GM18870 (cell line): ENCODE measurements at regions not wholly inside any gene's neighbourhood (a gene's known extent, or its start where the extent isn't known, plus 50 kb on each side); places are given as distances from the start of the nearest gene placed in this dataset.

Experiments used
- ATAC-seq: cut with Tn5 transposase; IDR thresholded peaks from one replicate; pipeline ENCODE4 v1.9.1; 2021; ENCODE audit warnings: moderate library complexity; ENCODE audit not compliant: unreplicated experiment

DNA sequence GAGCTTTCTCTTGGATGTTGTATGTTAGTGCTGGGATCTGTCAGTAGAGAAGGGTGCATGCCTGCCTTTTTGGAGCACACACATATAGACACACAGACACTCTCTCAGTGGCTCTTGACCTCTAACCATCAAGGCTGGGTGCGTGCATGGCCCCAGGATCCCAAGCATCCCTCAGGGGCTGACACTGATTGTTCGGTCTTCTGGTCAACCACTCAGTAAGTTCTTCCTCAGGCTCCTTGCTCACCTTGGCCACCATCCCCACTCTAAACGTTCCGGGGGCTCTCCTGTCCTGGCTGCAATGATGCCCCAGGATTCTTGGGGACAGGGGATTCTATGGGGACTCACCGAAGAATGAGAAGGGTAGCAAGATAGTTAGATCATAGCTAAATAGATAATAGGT is 179.6 kb downstream of the SHOX start:
- ATAC-seq: no peak

DNA sequence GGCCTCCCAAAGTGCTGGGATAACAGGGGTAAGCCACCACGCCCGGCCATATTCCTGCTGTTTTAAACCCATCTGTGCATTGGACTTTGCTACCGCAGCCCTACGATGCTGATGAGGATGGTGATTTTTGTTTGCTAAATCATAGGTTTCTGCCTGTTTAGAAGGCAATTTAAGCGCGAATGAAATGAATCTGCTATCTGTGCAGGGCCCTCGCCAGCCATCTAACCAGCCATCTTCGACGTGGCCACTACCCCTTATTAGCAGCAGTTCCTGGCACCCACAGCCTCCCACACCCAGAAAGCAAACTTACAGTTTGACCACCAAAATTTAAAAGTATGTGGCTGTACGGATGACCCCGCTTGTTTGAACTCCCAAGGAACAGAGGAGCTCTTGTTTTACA is 178.5 kb downstream of the SHOX start:
- ATAC-seq: no peak

DNA sequence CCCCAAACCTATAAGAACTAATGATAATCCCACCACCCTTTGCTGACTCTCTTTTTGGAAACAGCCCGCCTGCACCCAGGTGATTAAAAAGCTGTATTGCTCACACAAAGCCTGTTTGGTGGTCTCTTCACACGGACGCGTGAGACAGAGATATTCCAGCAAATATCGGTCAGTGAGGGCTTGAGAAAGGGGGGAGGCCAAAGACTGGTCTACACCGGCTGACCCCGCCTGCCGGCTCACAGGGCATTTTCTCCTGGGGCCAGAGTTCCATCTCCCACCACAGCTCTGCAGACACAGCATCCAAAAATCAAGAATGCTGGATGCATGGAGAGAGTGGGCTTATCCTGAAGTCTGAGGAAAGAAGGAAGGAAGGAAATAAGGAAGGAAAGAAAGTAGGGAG is 176.0 kb downstream of the SHOX start:
- ATAC-seq: no peak

DNA sequence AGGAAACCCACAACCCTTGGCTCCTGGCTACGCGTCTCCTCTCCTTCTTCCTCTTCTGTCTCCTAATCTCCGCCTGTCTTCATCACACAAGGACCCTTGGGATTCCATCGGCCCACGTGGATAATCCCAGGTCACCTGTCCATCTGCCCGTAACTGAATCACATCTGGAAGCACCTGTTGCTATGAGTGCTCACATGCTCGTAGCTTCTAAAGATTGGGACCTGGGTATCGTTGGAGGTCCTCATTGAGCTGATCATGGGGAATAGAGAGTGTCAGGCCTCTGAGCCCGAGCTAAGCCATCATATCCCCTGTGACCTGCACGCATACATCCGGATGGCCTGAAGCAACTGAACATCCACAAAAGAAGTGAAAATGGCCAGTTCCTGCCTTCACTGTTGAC is 175.4 kb downstream of the SHOX start:
- no peak for ATAC-seq

DNA sequence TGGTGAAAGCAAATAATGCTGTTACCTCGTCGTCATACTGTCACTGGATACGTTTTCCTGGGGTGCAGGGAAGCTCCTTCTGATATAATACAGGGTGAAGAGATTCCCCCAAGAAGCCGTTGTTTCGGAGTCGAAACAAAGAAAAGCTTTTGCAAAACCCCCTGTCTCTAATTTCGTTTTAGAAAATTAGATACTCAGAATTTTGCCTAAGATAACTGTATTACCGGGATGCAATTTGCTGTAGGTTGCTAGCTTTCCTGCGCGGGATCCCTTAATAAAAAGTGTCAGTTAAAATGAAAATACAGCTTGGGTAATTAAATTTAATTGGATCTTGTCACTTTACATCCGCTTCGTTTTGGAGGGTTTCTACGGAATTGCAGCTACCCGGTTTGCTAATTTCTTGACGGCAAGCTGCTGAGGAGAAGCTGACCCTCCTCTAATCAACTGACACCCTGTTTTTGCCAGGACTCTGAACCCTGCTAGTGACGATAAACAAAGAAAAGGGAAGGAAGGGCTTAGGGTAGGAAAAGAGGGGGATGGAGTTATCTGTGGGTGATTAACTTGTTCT is 174.6 kb downstream of the SHOX start:
- no peak for ATAC-seq

DNA sequence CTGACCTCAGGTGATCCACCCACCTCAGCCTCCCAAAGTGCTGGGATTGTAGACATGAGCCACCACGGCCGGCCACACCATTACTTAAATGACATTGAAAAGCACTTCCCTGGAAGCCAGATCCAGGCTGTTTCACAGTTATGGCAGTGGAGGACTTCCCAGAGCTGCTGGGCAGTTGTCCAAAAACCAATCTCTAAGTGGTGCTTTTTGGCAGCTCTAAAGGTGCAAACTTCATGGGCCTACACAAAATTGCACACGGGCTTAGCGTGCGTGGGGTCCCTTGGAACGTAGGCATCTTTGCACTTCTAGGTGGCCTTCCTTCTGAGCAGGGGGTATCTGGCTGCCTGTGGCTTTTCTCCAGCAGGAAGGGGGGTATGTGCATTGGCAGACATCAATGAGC is 172.3 kb downstream of the SHOX start:
- no peak for ATAC-seq

DNA sequence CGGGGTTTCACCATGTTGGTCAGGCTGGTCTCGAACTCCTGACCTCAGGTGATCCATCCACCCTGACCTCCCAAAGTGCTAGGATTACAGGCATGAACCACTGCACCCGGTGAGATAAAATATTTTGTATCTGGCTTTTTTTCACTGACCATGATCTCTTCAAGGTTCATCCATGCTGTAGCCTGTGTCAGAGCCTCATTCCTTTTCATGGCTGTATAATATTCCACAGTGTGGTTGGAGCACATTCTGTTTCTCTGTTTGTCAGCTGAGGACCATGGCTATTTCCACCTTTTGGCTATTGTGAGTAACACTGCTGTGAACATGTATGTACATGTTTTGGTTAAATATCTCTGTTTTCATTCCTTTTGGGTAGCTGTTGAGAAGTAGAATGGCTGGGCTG is 169.2 kb downstream of the SHOX start:
- no peak for ATAC-seq

DNA sequence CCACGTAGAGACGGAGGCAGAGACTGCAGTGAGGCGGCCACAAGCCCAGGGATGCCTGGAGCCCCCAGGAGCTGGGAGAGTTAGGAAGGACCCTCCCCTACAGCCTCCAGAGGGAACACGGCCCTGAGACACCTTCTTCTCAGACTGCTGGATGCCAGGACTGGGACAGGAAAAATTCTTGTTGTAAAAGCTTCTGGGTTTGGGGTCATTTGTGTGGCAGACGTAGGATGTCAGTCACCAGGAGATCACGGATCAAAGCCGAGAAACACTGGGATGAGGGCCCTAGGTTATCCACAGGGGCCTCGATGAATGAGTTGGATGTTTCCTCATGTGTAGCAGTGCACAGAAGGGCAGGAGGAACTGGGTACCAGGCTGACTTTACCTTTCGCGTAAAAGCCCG is 163.7 kb downstream of the SHOX start:
- ATAC-seq: no peak

DNA sequence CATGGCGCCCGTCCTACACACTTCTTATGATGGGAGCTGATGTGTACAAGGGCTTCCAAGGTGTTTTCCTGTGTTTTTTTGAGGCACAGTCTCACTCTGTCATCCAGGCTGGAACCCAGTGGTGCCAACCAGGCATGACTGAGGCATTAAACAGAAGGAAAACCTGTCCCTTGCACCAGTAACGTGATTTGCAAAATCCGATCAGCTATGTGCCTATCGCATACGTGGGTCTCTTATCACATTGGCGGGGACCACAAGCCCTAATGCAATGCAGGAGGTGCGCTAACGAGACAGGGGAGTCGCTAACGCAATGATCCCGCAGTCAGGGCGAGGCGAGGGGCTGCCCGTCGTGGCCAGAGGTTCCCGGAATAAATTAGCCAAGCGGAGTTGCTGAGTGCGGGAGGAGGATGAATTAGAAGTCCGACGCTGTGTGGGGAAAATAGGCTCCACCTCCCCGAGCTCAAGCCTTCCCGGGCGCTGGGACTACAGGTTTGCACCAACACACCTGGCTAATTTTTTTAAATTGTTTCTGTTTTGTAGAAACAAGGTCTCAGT is 162.7 kb downstream of the SHOX start:
- ATAC-seq: no peak

DNA sequence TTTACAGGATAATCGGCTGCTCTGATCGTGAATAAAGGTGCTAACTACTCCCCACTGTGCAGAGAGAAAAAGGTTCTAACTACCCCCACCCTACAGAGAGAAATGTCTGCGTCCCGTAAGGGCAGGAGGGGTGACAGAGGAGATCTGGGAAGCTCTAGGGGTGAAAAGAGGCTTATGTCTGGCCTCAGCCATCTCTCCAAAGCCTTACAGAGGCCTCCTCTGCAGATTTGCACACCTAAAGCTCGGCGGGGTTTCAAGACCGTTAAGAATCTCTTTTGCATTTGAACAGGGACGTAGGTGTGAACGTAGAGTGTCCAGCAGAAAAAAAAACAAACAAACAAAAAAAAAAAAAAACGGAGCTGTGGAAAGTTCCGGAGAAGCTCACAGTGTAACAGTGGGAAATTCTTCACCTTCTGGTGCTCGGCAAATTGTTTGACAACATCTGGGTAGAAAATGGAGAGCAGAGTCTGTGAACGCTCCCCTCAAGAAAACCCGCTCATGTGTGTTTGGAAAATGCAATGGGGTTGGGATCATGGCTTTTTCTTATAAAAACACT is 161.0 kb downstream of the SHOX start:
- ATAC-seq: no peak

DNA sequence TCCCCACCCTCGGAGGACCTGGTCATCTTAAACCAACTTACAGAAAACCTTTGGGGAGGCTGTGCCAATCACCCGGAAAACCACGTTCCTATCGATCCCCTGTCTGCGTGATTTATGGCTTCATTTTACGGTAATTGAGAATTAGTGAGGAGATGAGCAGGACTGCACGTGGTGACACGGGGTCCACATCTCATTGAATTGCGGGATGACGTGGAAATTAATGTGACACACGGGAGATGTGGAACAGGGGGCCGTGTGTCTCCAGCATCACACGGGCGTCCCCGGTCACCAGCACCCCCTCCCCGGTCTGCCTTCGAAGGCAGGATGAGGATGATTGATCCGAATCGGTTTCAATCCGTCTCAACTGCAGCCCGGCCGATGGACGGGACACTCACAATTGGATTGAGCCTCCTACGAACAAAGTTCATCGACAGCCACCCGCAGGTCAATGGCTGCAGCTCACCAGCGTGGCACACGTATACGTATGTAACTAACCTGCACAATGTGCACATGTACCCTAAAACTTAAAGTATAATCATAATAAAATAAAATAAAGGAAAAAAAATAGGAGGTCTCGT is 160.3 kb downstream of the SHOX start:
- ATAC-seq: no peak

DNA sequence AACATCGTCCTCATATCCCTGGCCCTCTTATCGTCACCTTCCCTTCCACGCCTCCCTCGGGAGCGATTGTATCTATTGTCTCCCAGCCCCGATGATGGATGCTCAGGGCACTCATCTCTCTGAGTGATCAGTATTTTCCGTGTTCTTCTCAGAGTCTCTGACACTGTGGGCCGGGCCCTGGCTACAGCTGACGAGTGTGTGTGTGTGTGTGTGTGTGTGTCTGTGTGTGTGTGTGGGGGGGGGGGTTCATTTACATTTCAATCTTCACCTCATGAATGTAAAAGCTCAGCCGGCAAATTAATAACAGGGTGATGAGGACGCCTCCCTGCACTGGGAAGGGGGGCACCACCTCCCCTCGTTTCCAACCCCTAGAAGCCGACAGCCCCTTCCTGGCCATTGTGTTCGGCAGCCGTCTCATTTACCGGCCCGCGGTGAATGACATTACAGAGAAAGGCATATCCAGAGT is 159.5 kb downstream of the SHOX start:
- ATAC-seq: no peak

DNA sequence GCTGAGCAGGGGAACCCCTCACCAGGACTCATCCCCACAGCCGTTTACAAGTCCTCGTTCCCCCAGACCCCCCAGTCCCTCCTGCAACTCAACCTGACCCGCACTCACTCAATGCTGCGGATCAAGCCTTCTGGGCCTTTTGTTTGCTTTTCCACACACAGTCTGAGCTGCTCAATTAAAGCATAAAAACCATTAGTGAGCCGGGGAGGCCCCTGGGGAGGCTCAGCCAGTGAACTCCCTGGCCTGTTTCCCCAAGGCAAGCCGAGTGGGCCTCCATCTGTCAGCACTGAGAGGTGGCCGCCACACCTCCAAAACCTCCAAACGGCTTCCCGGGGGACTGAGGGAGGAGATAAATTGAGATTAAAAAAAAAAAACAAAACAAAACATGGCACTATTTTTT is 158.5 kb downstream of the SHOX start:
- no peak for ATAC-seq

DNA sequence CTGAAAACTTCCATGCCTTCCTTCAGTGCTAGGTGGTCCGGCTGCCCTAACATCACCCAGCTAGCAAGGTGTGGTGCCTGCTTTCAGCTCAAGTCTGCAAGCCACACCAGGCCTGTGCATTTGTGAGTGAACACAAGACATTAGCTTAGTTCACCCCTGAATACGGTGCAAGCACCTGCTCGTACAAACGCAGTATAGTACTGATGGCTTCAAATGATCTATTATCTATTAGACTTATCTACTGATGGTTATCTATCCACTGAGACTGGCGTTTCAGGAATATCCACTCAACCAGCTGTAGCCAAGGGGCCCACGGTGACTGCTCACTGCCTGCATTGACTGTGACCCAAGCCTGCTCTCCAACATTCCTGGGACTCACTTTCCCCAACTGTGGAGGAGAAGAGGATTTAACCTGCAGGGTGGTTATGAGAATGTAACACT is 155.9 kb downstream of the SHOX start:
- ATAC-seq: no peak

DNA sequence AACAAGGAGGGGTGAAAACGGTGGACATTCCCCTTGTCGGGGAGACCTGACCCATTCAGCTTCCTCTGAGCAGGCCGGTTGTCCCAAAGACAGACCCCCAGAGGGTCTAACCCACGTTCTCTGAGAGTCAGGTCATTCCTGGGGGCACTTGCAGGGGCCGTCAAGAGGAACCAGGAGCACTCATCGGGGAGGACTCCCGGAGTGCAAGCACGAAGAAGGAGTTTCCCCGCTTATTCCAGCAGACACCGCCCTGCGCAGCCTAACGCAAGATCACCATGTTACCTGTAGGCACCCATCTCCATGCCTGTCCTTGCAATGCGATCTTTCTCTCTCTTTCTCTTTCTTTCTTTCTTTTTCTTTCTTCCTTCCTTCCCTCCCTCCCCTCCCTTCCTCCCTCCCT is 154.2 kb downstream of the SHOX start:
- no peak for ATAC-seq

DNA sequence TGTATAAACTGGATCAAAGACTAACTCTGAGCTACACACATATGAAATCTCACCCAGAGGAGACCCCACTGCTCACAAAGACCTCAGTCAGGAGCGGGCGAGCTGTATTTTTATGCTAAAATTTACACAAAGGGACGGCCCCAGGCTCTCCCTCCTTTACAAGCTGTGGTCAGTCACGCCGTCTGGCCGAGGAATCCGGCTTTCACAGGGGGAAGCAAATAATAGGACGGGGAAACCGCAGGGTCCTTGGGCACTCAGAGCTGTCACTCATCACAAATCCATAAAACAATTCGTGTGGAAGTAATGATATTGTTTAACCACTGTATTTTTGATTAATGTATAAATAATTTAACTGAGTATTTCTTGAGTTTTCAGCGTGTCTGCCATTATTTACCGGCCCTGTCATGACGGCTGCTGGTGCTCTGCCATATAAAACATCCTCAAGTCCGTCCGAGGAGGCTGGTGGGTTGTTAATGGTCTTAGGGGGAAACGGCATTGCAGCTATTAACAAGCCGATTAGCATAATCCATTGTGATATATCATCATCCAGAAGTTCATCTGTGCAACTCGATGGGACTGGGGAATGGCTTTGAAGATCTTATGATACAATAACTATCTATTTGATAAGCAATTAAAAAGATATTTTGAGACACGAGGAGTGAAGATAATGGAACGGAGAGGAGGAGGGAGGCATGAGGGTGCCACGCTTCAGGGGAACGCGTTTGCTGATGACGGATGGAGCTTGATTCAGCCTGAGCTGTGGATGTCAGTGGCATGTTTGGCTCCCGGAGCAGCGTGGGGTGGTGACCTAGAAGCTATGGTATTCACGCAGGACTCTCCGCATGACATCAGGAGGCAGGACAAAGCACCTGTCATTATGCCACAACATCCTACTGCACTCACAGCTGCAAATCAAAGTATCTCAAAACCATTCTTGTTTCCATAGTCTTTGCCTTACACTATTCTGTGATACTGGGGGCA is 150.9 kb downstream of the SHOX start:
- no peak for ATAC-seq

DNA sequence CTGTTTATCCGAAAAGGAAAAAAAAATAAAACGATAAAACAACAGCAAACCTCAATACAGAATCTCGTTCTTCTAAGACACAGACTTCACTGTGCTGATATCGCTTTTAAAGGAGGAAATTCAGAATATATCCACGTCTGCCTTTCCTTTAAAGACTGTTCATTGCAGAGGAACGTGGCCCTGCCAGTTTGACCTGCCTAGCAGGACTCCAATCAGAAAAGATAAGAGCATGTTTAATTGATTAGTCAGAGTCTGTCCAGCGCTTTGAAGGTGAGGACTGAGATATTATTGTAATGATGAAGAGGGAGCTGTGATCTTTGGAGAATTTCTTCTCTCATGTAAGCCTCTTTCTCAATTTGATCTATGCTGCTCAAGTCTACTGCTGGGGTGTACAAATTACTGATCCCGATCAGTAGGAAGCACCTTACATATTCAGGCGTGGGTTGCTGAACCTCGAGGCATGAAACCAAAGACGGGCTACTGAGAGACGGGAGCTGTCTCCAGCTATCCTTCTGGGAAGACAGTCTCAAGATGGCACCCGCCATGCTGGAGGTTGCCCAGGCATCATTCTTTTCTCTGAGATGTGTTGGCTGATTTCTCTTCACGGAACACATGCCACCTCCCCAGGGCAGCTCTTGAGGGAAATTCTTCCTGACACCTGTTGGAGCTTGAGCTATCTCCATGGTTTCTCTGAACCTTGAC is 146.1 kb downstream of the SHOX start:
- no peak for ATAC-seq

DNA sequence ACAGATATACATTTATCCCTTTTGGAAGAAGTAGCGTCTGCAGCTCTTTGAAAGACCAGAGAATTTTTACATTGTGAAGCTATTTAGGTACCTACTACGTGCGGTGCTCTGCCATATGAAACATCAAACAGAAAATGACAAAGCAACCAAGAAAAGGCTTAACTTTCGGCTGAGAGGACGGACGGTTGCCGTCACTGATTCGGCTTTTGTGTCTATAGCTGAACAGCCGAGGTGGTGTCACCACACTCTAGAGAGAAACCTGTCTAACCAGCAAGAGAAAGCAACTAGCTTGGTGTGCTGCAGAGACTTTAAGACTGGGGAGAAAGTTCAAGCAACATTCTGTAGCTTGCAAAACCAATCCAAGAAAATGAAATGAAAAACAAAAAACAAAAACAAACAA is 145.5 kb downstream of the SHOX start:
- no peak for ATAC-seq

DNA sequence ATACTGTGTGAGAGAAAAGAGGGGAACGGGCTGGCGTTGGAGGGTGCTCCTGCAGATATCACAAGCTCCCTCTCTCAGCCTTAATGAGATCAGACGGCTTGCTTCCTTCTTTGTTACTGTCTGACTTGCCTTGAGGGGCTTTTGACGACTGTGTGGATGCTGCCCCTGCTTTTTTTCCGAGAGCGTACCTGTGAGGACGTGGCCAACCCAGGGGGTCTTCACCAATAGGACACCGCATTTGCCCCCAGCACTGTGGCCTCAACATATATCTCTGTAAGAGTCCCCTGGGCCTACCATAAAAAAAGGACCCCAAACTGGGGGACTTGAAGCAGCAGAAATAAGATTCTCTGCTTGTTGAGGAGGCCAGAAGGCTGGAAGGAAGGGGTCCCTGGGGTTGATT is 143.9 kb downstream of the SHOX start:
- ATAC-seq: no peak

DNA sequence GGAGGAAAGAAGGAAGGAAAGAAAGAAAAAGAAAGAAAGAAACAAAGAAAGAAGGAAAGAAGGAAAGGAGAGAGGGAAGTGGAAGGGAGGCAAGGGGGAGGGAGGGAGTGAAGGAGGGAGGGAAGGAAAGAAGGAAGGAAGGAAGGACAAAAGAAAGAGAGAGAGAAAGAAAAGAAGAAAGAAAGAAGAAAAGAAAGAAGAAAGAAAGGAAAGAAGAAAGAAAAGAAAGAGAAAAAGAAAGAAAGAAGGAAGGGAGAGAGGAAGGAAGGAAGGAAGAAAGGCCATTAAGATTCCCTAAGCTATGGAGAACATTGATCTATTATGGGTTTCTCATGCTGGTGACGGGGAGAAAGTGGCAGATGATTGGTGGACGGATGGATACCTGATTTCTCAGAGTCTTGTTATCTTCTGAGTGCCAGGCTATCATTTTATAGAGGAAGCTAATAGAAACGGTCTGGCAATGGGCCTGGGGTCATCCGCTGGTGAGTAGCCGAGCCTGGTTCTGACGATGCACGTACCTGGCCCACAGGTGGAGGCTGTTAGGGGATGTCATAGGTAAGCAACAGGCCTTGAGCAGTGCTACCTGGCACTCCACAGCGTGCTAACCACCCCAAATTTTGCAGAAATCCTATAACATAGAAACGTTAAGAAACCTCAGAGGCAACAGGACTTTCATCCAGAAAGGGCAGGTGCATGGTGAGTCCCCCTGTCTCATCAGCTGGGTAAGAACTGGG is 142.9 kb downstream of the SHOX start:
- ATAC-seq: no peak
